IMR-90 (cell line): ENCODE measurements at regions not wholly inside any gene's neighbourhood (a gene's known extent, or its start where the extent isn't known, plus 50 kb on each side); places are given as distances from the start of the nearest gene placed in this dataset.

Experiments
- ATAC-seq: fragments of 200-7000 bp; cut with Tn5 transposase; 2 replicates; pipeline ENCODE4 v1.9.1; 2020; ENCODE audit warnings: low read depth, mild to moderate bottlenecking, moderate library complexity
- BruUV-seq: library from RNA; stranded (reverse); fragments of 400-500 nt; replicated peaks from 2 replicates; lab custom pipeline; 2021; lab: Mats Ljungman, UMichigan
- CTCF ChIA-PET: fragments of 300-600 bp; formaldehyde crosslinking; extraction: SDS; loops from one replicate; lab custom pipeline; 2021; ENCODE audit warnings: antibody characterized with exemption; lab: Yijun Ruan, JAX
- POLR2A ChIA-PET: fragments of 300-600 bp; sonication (Branson Sonifier 250); formaldehyde crosslinking; loops from one replicate; lab custom pipeline; 2022; ENCODE audit warnings: antibody characterized with exemption; ENCODE audit not compliant: unreplicated experiment; lab: Charles Lee
- DNase-seq: peaks from one replicate; pipeline ENCODE4 v3.0.0; 2013
- H2AFZ ChIP-seq: replicated peaks from 2 replicates; pipeline ENCODE3; 2013; ENCODE audit warnings: low read length, mild to moderate bottlenecking; ENCODE audit not compliant: poor library complexity
- H2AK5ac ChIP-seq: 2 replicates; pipeline ENCODE4 v1.6.1; 2013; ENCODE audit warnings: low read depth, low read length, inconsistent platforms
- H2AK9ac ChIP-seq: replicated peaks from 2 replicates; pipeline ENCODE3; 2013; ENCODE audit warnings: mild to moderate bottlenecking, low read depth, low read length, moderate library complexity; ENCODE audit not compliant: poor library complexity
- H2BK120ac ChIP-seq: 2 replicates; pipeline ENCODE4 v1.6.1; 2013; ENCODE audit warnings: low read depth, low read length, inconsistent platforms
- H2BK15ac ChIP-seq: 3 replicates; pipeline ENCODE4 v1.6.1; 2013; ENCODE audit warnings: low read depth, low read length, inconsistent platforms
- H2BK20ac ChIP-seq: 2 replicates; pipeline ENCODE4 v1.6.1; 2013; ENCODE audit warnings: low read depth, mild to moderate bottlenecking, inconsistent platforms, low read length, moderate library complexity
- H2BK5ac ChIP-seq: 2 replicates; pipeline ENCODE4 v1.6.1; 2013; ENCODE audit warnings: mild to moderate bottlenecking, low read depth, low read length, inconsistent platforms; ENCODE audit not compliant: poor library complexity, severe bottlenecking
- H3K14ac ChIP-seq: replicated peaks from 2 replicates; pipeline ENCODE4 v1.6.1; 2013; ENCODE audit warnings: low read depth, low read length, inconsistent platforms
- H3K18ac ChIP-seq: 2 replicates; pipeline ENCODE4 v1.6.1; 2013; ENCODE audit warnings: low read depth, low read length, control low read depth
- H3K23ac ChIP-seq: 2 replicates; pipeline ENCODE4 v1.6.1; 2013; ENCODE audit warnings: low read depth, low read length, inconsistent platforms
- H3K27ac ChIP-seq: 2 replicates; pipeline ENCODE4 v1.5.1; 2013; ENCODE audit warnings: mild to moderate bottlenecking, control low read depth, low read length; ENCODE audit not compliant: insufficient read depth
- H3K27me3 ChIP-seq: 2 replicates; pipeline ENCODE4 v1.6.1; 2013; ENCODE audit warnings: low read length; ENCODE audit not compliant: control insufficient read depth, insufficient read depth
- H3K36me3 ChIP-seq: 2 replicates; pipeline ENCODE4 v1.6.1; 2013; ENCODE audit warnings: low read length, mixed read lengths; ENCODE audit not compliant: control insufficient read depth, insufficient read depth
- H3K4ac ChIP-seq: 2 replicates; pipeline ENCODE4 v1.6.1; 2013; ENCODE audit warnings: low read depth, low read length, inconsistent platforms
- H3K4me1 ChIP-seq: 2 replicates; pipeline ENCODE4 v1.6.1; 2013; ENCODE audit warnings: low read length, mixed read lengths; ENCODE audit not compliant: control insufficient read depth, insufficient read depth
- H3K4me2 ChIP-seq: 2 replicates; pipeline ENCODE4 v1.6.1; 2013; ENCODE audit warnings: low read depth, mild to moderate bottlenecking, control low read depth, low read length, moderate library complexity
- H3K4me3 ChIP-seq: 2 replicates; pipeline ENCODE4 v1.5.1; 2013; ENCODE audit warnings: low read depth, mild to moderate bottlenecking, control low read depth, low read length, moderate library complexity; ENCODE audit not compliant: insufficient read depth
- H3K56ac ChIP-seq: 2 replicates; pipeline ENCODE4 v1.6.1; 2013; ENCODE audit warnings: low read length, inconsistent platforms; ENCODE audit not compliant: insufficient read depth; ENCODE audit errors: extremely low read depth
- H3K79me1 ChIP-seq, 2 experiments: 2 replicates each; pipeline ENCODE4 v1.6.1; 2013; ENCODE audit warnings: low read length in 2 of 2, inconsistent platforms in 1 of 2, low read depth in 1 of 2
- H3K9ac ChIP-seq: 2 replicates; pipeline ENCODE4 v1.6.1; 2013; ENCODE audit warnings: low read depth, low read length, control low read depth
- H3K9me1 ChIP-seq: 2 replicates; pipeline ENCODE4 v1.6.1; 2013; ENCODE audit warnings: low read length, inconsistent platforms; ENCODE audit not compliant: insufficient read depth
- H3K9me3 ChIP-seq: 2 replicates; pipeline ENCODE4 v1.6.1; 2013; ENCODE audit warnings: low read length; ENCODE audit not compliant: control insufficient read depth, insufficient read depth
- H4K20me1 ChIP-seq: 2 replicates; pipeline ENCODE4 v1.6.1; 2013; ENCODE audit warnings: low read length, inconsistent platforms; ENCODE audit not compliant: insufficient read depth
- H4K5ac ChIP-seq: 2 replicates; pipeline ENCODE4 v1.6.1; 2013; ENCODE audit warnings: mild to moderate bottlenecking, low read depth, low read length, control low read depth
- H4K8ac ChIP-seq, 2 experiments: 2 replicates each; pipeline ENCODE4 v1.6.1; 2013; ENCODE audit warnings: low read depth in 2 of 2, low read length in 2 of 2, control low read depth in 1 of 2, inconsistent platforms in 1 of 2
- H4K91ac ChIP-seq: 2 replicates; pipeline ENCODE4 v1.6.1; 2013; ENCODE audit warnings: low read depth, low read length, inconsistent platforms; ENCODE audit not compliant: insufficient read depth
- BHLHE40 ChIP-seq: fragments of 150-350 bp; IDR thresholded peaks from 2 replicates; pipeline ENCODE4 v1.6.1; 2016; ENCODE audit warnings: mild to moderate bottlenecking, low read depth, low read length
- CEBPB ChIP-seq: IDR thresholded peaks from 2 replicates; pipeline ENCODE4 v1.6.1; 2012; ENCODE audit warnings: low read depth, low read length, improper control_type of control experiment
- CHD1 ChIP-seq: IDR thresholded peaks from 2 replicates; pipeline ENCODE4 v1.6.1; 2012; ENCODE audit warnings: low read depth, low read length, improper control_type of control experiment
- FOS ChIP-seq: fragments of 150-350 bp; IDR thresholded peaks from 2 replicates; pipeline ENCODE4 v1.6.1; 2016; ENCODE audit warnings: low read depth, low read length
- MAFK ChIP-seq: IDR thresholded peaks from 2 replicates; pipeline ENCODE4 v1.6.1; 2012; ENCODE audit warnings: low read depth, low read length, improper control_type of control experiment
- MAZ ChIP-seq: IDR thresholded peaks from 2 replicates; pipeline ENCODE4 v1.6.1; 2012; ENCODE audit warnings: low read depth, mild to moderate bottlenecking, low read length, improper control_type of control experiment, moderate library complexity, borderline replicate concordance
- MXI1 ChIP-seq: IDR thresholded peaks from 2 replicates; pipeline ENCODE4 v1.6.1; 2012; ENCODE audit warnings: low read depth, mild to moderate bottlenecking, low read length, moderate library complexity, borderline replicate concordance
- NFE2L2 ChIP-seq: fragments of 150-350 bp; IDR thresholded peaks from 2 replicates; pipeline ENCODE4 v1.6.1; 2016; ENCODE audit warnings: low read depth, mild to moderate bottlenecking, low read length
- POLR2A ChIP-seq: IDR thresholded peaks from 2 replicates; pipeline ENCODE4 v1.6.1; 2012; ENCODE audit warnings: mild to moderate bottlenecking, low read depth, low read length
- RAD21 ChIP-seq: IDR thresholded peaks from 2 replicates; pipeline ENCODE4 v1.6.1; 2012; ENCODE audit warnings: low read length, improper control_type of control experiment
- RFX5 ChIP-seq: IDR thresholded peaks from 2 replicates; pipeline ENCODE4 v1.8.0; 2012; ENCODE audit warnings: low read depth, mild to moderate bottlenecking, low read length, moderate library complexity
- SMC3 ChIP-seq: fragments of 150-350 bp; IDR thresholded peaks from 2 replicates; pipeline ENCODE4 v1.6.1; 2016; ENCODE audit warnings: low read depth, mild to moderate bottlenecking, antibody characterized with exemption, low read length, moderate library complexity
- USF2 ChIP-seq: fragments of 150-350 bp; IDR thresholded peaks from 2 replicates; pipeline ENCODE4 v1.6.1; 2017; ENCODE audit warnings: mild to moderate bottlenecking, antibody characterized with exemption, low read length, low read depth
- WGBS, 2 experiments: methylation state at CpG; one replicate each; pipeline versions ENCODE4 v1.1.5 to v1.1.7; 2013; ENCODE audit warnings: missing lambda C conversion rate in 2 of 2; ENCODE audit not compliant: insufficient read length in 1 of 2; ENCODE audit errors: extremely low coverage in 2 of 2; 5-methylcytosine and 5-hydroxymethylcytosine counted together
- dilution Hi-C: fragments of 300-500 bp; cut with HindIII; formaldehyde crosslinking; loops from one replicate; pipeline ENCODE4 v1.14.3; 2018; ENCODE audit warnings: low sequenced_read_pairs; ENCODE audit not compliant: unreplicated experiment
- in situ Hi-C: fragments of 300-500 bp; cut with MboI; formaldehyde crosslinking; loops from 3 replicates; pipeline ENCODE4 v1.14.3; 2019; ENCODE audit warnings: low sequenced_read_pairs, inconsistent platforms, mixed read lengths
- intact Hi-C: fragments of 100-400 bp; cut with micrococcal nuclease; formaldehyde crosslinking; loops from 2 replicates; pipeline ENCODE4 v1.10.0; 2022
- TF ChIP-seq, protein P1 (sequence below): conservative IDR thresholded peaks from 2 replicates; pipeline ENCODE4 v1.5.1; 2012; ENCODE audit warnings: mild to moderate bottlenecking, low read depth, low read length, improper control_type of control experiment
- TF ChIP-seq, protein P2 (sequence below): fragments of 150-350 bp; IDR thresholded peaks from 2 replicates; pipeline ENCODE4 v1.6.1; 2016; ENCODE audit warnings: low read depth, mild to moderate bottlenecking, low read length, moderate library complexity, borderline replicate concordance

- in situ Hi-C loops = no loop called here
- Histone ChIP-seq H3K56ac (no peak overlapping the region), H3K9me1 (no peaks in the 10 kb centered on the region), H2BK15ac (no peak overlapping the region), H4K8ac (no peak overlapping the region), H2BK5ac (no peak overlapping the region), H3K14ac (no peak overlapping the region), H3K27me3 (no peaks in the 10 kb centered on the region), H2AK5ac (no peak overlapping the region), H3K4me2 (no peak overlapping the region), H3K27ac (no peak overlapping the region), H4K91ac (no peak overlapping the region), H2BK20ac (no peak overlapping the region), H2AK9ac (no peak overlapping the region), H3K4ac (no peak overlapping the region), H4K20me1 (no peaks in the 10 kb centered on the region), H3K9me3 (peaks cover 38% of the 10 kb centered on the region), H3K23ac (no peak overlapping the region), H3K4me1 (no peaks in the 10 kb centered on the region), H2AFZ (no peak overlapping the region), H3K79me1 (no peaks in the 10 kb centered on the region), H3K36me3 (no peaks in the 10 kb centered on the region), H2BK120ac (no peak overlapping the region), H4K5ac (no peak overlapping the region), H3K18ac (no peak overlapping the region), H3K9ac (no peak overlapping the region), H3K4me3 (no peak overlapping the region)
- 25% methylated on average over 4 of the region's 18 CpGs; no CpG with 5 or more reads in 1 of the 2 experiments for WGBS, 2 experiments
- no TSS peak for BruUV-seq
- dilution Hi-C loops = no loop called here
- ChIA-PET POLR2A (no interaction called here), CTCF (no interaction called here)
- DNase-seq (no peak), ATAC-seq (no peak)
- intact Hi-C loops = no loop called here
- TF ChIP-seq CHD1 (no peak), BHLHE40 (no peak), MXI1 (no peak), RAD21 (no peak), USF2 (no peak), POLR2A (no peak), MAFK (no peak), NFE2L2 (no peak), CEBPB (no peak), SMC3 (no peak), RFX5 (no peak), FOS (no peak), MAZ (no peak)
- TF ChIP-seq, protein P1, sequence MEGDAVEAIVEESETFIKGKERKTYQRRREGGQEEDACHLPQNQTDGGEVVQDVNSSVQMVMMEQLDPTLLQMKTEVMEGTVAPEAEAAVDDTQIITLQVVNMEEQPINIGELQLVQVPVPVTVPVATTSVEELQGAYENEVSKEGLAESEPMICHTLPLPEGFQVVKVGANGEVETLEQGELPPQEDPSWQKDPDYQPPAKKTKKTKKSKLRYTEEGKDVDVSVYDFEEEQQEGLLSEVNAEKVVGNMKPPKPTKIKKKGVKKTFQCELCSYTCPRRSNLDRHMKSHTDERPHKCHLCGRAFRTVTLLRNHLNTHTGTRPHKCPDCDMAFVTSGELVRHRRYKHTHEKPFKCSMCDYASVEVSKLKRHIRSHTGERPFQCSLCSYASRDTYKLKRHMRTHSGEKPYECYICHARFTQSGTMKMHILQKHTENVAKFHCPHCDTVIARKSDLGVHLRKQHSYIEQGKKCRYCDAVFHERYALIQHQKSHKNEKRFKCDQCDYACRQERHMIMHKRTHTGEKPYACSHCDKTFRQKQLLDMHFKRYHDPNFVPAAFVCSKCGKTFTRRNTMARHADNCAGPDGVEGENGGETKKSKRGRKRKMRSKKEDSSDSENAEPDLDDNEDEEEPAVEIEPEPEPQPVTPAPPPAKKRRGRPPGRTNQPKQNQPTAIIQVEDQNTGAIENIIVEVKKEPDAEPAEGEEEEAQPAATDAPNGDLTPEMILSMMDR = no peak
- TF ChIP-seq, protein P2, sequence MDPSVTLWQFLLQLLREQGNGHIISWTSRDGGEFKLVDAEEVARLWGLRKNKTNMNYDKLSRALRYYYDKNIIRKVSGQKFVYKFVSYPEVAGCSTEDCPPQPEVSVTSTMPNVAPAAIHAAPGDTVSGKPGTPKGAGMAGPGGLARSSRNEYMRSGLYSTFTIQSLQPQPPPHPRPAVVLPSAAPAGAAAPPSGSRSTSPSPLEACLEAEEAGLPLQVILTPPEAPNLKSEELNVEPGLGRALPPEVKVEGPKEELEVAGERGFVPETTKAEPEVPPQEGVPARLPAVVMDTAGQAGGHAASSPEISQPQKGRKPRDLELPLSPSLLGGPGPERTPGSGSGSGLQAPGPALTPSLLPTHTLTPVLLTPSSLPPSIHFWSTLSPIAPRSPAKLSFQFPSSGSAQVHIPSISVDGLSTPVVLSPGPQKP = no peak
Measured at GRCh38 chr12:34358198-34358597, 335.9 kb downstream of the ALG10 start.
